HuH-7.5 (cell line): ENCODE measurements at regions not wholly inside any gene's neighbourhood (a gene's known extent, or its start where the extent isn't known, plus 50 kb on each side); places are given as distances from the start of the nearest gene placed in this dataset.
"Not testable (repeated sequence)": the region's sequence is repeated elsewhere in the genome, so short reads cannot be mapped to it uniquely, and the experiment has no call there.

Experiments used
- DNase-seq: peaks from one replicate; pipeline ENCODE4 v3.0.0; 2011; ENCODE audit warnings: low spot score

DNA sequence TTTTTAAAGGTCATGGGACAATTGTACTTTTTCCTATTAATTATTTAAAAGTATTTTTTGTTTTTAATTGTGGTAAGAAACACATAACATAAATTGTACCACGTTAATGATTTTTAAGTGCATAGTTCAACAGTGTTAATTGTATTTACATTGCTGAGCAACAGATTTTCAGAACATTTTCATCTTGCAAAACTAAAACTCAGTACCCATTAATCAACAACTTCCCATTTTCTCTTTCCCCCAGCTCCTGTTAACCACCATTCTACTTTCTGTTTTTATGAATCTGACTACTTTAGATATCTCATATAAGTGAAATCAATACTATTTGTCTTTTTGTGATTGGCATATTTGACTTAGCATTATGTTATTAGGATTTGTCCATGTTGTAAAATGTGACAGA lies 483.9 kb upstream of the ZNF804A start:
- DNase-seq = no peak

DNA sequence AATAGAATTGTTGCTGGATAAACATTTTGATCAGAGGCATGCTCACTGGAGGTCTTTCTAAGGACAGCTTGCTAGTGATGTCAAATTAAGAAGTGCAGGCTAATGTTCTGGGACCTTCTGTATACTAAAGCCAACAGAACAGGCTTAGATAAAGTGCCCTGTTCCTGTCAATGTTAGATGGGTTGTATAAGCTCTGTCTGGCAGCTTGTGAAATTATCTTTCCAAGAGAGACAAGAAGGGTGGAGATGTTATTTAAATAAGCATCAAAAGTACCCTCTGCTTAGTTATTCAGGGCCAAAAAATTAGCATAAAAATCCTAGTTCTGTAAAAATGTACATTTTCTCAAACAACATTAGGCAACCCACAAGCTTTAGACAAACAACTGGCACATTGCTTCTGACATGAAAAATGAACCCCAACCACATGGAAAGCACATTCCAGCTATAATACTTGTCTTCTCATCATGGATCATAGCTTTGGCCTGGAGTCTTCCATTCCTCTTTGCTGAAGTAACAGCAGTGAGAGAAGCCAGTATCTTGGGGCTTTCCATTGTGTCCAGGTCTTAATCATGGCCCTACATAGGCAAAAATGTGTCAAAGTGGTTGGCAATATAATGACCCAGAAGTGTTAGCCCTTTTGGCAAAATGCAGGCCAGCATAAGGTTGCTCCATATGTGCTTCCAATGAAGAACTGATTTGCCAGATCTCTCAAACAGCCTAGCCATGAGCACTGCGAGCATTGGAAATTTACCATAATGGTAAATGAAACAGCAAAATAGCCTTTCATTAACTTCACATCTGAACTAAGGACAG lies 478.1 kb upstream of the ZNF804A start:
- no peak for DNase-seq

DNA sequence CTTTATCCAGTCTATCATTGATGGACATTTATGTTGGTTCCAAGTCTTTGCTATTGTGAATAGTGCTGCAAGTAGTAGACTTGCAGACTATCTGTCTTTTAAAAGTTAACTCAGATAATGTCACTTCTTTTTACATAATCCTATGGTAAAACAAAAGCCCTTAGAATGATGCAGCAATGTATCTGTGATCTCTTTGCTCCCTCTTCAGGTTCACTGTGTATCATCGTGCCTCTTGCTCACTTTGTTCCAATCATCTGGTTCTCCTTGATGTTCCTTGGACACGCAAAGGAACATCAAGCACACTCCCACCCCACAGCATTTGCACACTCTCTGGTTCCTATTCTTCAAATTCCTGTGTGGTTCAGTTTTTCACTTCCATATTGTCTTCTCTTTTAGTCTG lies 472.5 kb upstream of the ZNF804A start:
- no peak for DNase-seq

DNA sequence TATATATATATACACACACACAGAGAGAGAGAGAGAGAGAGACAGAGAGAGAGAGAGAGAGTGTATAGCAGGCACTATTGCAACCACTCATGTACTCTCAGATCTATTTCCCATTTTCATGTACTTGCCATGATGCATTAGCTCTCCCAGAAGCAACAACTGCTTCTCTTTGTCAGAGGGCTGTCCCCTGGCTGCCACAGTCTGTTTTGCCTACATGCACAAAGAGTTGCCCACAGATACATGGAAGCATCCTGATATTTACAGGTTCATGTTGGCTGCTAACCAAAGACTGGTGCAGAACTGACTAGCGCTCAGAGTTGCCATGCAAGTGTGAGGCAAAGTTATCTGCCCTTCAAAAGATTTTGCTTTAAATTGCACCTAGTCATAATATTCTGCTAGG lies 469.3 kb upstream of the ZNF804A start:
- DNase-seq = no peak

DNA sequence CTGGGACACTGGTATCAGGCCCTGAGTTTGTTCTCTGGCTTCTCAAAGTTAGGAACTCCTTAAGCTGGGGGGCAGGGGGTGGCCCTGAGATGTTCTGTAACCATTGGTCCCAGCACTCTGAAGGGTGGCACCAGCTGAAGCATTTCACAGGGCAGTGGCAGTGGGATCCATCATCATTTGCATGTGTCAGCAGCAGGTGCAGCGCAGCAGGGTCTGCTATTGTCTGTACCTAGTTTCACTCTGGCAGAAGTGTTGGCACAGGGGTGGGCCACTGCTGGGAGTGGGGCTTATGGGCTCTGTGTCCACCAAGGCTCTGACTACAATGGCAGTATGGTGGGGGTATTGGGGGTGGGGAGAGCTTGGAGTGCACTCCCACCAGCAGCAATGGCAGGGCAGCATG lies 460.4 kb upstream of the ZNF804A start:
- no peak for DNase-seq

DNA sequence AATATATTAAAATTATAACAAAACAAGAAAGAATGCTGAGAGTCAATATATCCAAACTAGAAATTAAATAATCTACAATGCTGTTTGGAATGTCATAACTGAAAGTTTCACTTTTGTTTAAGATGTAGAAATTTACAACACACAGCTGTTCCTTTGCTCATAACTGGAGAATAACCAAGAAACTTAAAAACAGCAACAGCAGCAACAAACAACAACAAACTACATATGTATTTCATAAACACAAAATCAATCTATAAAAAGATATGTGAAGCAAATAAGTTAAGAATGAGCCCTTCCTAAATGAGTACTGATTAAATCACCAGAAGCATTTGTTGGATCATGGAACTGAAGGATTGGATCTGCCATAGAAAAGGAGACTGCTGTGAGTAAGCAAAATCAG lies 456.5 kb upstream of the ZNF804A start:
- DNase-seq = no peak

DNA sequence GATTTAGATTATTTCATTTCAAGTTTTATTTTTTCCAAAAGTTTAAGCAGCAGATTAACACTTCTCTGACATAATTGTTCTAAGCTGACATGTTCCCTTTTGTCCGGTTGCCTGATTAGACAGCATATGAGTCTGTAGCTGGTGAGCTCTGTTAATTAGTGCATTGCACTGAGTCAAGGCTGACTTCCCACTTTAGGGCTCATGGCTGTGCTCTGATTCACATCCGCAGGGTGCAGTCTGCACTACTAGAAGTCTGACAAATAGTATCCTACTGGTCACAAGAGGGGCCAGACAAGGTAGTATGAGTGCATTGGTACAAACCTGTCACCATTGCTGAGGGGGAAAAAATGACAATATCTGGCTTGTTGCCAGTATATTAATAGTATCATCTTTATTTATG lies 443.9 kb upstream of the ZNF804A start:
- DNase-seq = no peak

DNA sequence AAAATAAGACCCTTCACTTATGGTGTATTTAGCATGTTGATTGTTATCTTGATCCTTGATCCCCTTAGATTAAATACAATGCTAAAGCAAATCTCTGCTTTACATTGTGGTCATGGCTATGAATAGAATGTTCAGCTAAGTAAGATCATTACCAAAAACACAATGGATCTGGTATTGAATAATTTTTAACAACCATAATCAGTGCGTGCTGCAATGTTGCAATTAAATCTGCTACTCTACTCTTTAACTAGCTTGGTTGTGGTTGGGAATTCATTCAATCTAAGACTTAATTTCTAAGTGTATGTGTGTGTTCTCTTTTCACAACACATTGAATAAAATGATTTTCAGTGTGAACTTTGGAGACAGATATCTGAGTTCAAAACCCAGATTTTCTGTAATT lies 442.5 kb upstream of the ZNF804A start:
- DNase-seq = no peak

DNA sequence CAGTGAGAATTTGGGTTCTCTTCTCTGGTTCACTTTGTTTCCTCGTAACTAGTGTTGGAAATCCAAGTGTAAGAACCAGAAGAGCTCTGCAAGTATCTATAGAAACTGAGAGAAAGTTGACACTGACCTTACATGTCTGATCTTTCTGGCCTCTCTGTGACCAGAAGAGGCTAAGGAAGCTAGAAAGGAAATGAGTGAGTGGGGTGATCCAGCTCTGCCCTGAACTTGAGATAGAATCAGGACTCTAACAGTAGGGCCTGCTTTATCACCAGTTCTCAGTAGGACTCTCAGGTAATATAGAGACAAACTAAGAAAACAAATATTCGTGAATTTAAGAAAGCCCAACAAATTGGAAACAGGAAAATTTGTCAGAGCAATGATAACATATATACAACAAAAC lies 441.2 kb upstream of the ZNF804A start:
- DNase-seq = no peak

DNA sequence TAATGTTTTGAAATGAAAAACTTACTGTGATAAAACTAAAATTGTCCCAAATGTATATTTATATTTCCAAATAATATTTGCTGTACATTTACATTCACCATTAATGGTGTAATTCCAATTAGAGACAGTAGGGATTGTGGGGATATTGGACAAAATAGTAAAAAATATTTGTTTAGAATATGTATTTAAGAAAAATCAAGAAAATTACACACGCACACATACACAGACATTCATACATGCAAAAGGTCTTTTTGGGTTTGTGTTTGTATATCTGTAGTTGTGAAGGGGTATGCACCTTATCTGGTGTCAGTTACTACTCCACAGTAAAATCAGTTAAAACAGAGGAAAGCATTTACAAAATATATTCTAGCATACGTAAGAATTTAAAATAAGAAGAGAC lies 435.9 kb upstream of the ZNF804A start:
- no peak for DNase-seq

DNA sequence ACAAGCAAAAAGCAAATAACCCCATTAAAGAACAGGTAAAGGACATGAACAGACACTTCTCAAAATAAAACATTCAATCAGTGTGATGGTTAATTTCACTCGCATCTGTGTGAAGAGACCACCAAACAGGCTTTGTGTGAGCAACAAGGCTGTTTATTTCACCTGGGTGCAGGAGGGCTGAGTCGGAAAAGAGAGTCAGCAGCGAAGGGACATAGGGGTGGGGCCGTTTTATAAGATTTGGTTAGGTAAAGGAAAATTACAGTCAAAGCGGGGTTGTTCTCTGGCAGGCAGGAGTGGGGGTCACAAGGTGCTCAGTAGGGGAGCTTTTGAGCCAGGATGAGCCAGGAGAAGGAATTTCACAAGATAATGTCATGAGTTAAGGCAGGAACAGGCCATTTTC lies 429.5 kb upstream of the ZNF804A start:
- not testable (repeated sequence) for DNase-seq

DNA sequence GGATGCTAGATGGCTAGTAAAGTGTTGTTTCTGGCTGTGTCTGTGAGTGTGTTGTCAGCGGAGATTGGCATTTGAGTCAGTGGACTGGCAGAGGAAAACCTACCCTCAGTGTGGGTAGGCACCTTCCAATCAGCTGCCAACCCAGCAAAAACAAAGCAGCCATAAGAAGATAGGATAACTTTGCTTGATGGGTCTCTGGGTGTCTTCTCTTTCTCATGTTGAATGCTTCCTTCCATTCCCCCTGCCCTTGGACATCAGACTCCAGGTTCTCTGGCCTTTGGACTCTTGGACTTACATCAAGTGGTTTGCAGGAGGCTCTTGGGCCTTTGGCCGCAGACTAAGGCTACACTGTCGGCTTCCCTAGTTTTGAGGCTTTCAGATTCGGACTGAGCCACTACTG lies 429.0 kb upstream of the ZNF804A start:
- no peak for DNase-seq

DNA sequence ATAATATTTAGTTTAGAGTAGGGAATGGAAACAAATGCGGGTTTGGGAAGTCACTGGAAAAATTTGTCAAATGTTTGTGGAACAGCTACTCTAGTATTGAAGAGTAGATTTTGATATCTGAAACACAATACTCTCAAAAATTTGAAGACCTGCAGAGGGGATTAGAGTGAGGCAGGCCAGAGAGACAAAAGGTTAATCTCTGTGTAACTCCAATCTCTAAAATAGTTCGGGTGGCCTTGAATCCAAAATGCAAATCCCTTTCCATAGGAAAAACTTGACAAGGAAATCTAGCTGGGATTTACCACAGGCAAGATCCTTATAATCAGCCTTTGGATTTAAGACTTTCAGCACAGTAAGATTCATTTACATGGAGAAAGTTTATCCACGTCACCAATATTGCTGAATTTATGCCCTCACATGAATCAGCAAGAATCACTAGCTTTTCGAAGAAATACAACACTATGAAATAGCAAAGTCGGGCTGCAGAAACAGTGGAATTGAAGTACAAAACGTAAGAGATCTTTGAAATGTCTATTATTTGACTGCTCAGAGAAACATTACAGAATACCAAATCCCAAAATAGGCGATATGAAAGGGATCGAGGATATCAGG lies 423.7 kb upstream of the ZNF804A start:
- DNase-seq = no peak

DNA sequence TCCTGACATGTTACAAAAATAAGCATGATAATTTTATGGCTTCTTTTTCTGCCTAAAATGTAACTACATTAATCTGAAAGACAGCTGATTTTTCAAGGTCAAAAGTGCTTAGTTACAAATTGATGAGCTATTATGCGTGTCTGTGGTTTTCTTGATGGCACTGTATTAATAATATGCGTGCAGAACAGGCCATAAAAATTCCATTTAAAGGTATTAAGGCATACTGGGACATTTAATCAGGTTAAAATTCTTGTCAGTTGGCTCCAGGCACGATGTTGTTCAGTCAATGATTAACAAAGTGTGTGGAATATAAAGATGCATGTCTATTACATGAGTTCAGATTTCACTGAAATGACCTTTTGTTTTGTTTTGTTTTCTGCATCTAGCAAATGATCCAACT lies 420.1 kb upstream of the ZNF804A start:
- no peak for DNase-seq

DNA sequence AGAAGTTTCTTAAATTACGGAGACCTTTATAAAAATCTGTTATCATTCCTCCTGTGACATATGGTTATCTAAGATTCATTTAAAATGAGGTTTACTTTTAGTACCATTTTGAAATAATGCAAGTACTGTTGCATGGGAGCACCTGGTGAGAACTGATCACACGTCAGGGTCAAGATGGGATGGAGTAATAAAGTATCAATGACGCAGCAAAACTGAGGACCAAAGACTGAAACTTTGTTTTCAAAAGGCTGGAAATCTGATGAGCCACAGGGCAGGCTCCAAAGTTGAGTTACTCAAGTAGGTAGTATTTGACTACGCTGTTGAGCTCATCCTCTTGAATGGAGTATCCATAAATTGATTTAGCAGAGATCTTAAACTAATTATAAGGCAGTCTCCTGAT lies 411.9 kb upstream of the ZNF804A start:
- no peak for DNase-seq

DNA sequence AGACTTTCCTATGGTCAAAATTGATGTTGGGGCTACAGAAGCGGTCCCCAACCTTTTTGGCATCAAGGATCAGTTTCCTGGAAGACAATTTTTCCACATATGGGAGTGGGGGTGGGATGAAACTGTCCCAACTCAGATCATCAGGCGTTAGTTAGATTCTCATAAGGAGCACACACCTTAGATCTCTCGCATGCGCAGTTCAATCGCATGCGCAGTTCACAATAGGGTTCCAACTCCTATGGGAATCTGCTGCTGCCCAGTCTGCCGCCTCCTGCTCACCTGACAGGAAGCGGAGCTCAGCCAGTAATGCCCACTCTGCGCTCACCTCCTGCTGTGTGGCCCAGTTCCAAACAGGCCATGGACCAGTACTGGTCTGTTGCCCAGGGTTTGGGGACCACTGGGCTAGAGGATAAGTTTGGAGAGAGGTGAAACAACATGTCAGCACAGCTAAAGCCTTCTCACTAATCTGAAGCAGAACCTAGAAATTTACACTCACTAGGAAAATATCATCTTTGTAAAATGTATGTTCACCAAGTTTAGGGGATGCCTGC lies 410.8 kb upstream of the ZNF804A start:
- no peak for DNase-seq

DNA sequence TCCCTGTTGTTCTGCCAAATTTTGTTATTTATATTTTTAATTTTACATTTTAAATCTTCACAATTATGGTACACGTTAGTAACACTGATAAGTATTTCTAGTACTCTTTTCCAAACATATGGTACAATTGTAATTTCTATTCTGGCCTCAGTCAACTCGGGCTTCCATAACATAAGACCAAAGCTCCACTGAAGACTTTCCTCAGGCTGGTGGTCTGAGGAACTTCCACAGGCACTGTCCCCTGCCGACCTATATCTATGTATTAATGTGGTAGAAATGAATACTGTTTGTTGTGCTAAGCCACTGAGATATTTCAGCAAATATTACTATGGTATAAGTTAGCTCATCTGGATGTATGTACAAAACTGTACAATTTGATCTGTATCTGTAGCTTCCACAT lies 407.6 kb upstream of the ZNF804A start:
- no peak for DNase-seq

DNA sequence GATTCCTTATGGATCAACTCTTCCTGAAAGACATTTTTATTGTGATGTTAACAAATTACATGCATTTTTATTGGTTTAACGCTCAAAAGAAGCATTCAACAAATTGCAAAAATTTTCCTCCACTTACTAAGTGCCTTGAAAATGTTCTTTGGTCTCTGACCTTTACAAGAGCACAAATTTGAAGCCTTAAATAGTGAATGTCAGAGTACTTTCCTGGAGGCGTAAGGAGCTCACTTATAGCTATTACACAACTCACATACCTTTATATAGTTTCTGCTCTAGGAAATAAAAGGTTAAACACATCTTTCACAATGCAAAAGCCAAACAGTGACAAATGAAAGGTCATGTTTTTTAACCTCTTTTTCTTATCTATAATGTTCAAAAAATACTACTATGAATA lies 405.7 kb upstream of the ZNF804A start:
- no peak for DNase-seq

DNA sequence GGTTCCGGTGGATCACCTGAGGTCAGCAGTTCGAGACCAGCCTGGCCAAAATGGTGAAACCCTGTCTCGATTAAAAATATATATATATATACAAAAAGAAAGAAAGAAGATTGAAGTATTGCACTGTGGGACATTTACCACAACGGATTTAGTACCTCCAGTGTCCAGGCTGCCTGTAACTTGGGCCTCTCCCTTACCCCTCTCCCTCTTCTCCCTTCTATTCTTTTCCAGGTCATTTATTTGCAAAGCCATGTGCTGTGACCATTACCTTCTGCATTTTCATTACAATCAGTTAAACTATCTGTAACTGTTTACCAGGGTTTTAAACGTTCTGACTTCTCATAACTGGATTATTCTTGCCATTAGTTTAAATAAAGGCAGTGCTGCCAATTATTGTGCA lies 400.9 kb upstream of the ZNF804A start:
- DNase-seq = no peak

DNA sequence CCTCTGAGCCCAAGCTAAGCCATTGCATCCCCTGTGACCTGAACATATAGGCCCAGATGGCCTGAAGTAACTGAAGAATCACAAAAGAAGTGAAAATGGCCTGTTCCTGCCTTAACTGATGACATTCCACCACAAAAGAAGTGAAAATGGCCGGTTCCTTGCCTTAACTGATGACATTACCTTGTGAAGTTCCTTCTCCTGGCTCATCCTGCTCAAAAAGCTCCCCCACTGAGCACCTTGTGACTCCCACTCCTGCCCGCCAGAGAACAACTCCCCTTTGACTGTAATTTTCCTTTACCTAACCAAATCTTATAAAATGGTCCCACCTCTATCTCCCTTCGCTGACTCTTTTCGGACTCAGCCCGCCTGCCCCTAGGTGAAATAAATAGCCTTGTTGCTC lies 399.5 kb upstream of the ZNF804A start:
- DNase-seq = not testable (repeated sequence)

DNA sequence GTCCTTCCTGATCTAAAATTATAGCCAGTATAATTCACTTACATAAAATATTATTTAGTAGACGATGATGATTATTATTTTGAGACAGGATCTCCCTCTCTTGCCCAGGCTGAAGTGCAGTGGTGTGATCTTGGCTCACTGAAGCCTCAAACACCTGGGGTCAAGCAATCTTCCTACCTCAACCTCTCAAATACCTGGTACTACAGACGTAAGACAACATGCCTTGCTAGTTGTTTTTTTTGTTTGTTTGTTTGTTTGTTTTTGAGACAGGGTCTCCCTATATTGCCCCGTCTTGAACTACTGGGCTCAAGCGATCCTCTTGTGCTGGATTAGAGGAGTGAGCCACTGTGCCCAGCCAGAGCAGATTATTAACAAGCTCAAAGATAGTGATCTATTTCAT lies 399.1 kb upstream of the ZNF804A start:
- no peak for DNase-seq

DNA sequence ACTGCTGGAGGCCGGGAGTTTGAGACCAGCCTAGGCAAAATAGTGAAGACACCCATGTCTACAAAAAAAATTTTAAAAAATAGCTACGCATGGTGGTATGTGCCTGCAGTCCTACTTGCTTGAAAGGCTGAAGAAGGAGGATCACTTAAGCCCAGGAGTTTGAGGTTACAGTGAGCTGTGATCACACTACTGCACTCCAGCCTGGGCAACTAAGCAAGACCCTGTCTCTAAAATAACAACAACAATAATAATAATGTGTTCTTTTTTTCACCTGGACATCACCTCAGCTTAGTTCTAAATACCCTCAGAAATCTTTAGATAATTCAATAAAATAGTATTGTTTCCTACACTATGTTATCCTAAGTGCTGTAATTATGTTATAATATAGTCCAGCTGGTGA lies 397.1 kb upstream of the ZNF804A start:
- DNase-seq = no peak

DNA sequence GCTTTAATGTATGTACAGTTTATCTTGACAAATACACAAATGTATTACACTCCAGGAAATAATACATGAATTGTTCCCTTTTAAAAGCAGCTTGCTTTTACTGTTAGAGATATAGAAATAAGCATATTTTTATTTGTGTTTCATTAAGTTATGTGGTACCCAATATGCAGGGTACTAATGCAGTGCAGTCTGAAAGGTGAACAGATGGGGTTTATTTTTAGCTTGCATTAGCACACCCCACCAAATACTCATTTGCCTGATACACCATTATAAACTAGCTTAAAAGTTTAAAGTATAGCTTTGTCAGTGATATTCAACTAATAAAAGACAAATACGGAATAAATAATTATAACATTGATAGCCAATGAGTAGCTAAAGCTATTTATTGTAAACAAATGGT lies 394.7 kb upstream of the ZNF804A start:
- DNase-seq = no peak
